H1 (cell line): ENCODE measurements at regions not wholly inside any gene's neighbourhood (a gene's known extent, or its start where the extent isn't known, plus 50 kb on each side); places are given as distances from the start of the nearest gene placed in this dataset.

Source experiments
- CTCF ChIA-PET: fragments of 300-600 bp; sonication (Branson Sonifier 250); formaldehyde crosslinking; loops from one replicate; lab custom pipeline; 2021; ENCODE audit not compliant: partially characterized antibody; lab: Charles Lee
- POLR2A ChIA-PET: fragments of 300-600 bp; sonication (Branson Sonifier 250); formaldehyde crosslinking; loops from one replicate; lab custom pipeline; 2021; ENCODE audit warnings: inconsistent platforms; ENCODE audit not compliant: partially characterized antibody; lab: Charles Lee
- DNase-seq, 2 experiments: peaks; one replicate each; pipeline versions ENCODE4 v3.0.0 to v3.0.0-alpha.2; 2010 to 2022; ENCODE audit warnings: low spot score in 2 of 2, low read depth in 1 of 2, mixed read lengths in 1 of 2
- FAIRE-seq: peaks from 2 replicates; lab custom pipeline; 2011; peaks lifted over from hg19 to GRCh38; lab: Jason Lieb, UNC
- H2AFZ ChIP-seq: 2 replicates; pipeline ENCODE4 v1.8.1; 2012; ENCODE audit warnings: low read length, inconsistent platforms
- H2AK5ac ChIP-seq: 2 replicates; pipeline ENCODE4 v1.6.1; 2013; ENCODE audit warnings: low read depth, low read length
- H2BK120ac ChIP-seq: replicated peaks from 2 replicates; pipeline ENCODE3; 2013; ENCODE audit warnings: low read depth, low read length, inconsistent platforms
- H2BK12ac ChIP-seq: 2 replicates; pipeline ENCODE4 v1.6.1; 2013; ENCODE audit warnings: low read depth, low read length
- H2BK15ac ChIP-seq: 2 replicates; pipeline ENCODE4 v1.6.1; 2013; ENCODE audit warnings: low read length
- H2BK20ac ChIP-seq: 2 replicates; pipeline ENCODE4 v1.6.1; 2013; ENCODE audit warnings: low read length
- H2BK5ac ChIP-seq: 2 replicates; pipeline ENCODE4 v1.6.1; 2013; ENCODE audit warnings: low read depth, low read length
- H3K14ac ChIP-seq: 2 replicates; pipeline ENCODE4 v1.6.1; 2013; ENCODE audit warnings: inconsistent platforms; ENCODE audit not compliant: insufficient read length
- H3K18ac ChIP-seq: 2 replicates; pipeline ENCODE4 v1.6.1; 2013; ENCODE audit warnings: low read length; ENCODE audit errors: extremely low read depth
- H3K23ac ChIP-seq: 2 replicates; pipeline ENCODE4 v1.6.1; 2013; ENCODE audit warnings: inconsistent platforms; ENCODE audit not compliant: insufficient read length
- H3K23me2 ChIP-seq: 2 replicates; pipeline ENCODE4 v1.6.1; 2013; ENCODE audit warnings: low read depth, low read length
- H3K27ac ChIP-seq: 2 replicates; pipeline ENCODE4 v1.6.1; 2011; ENCODE audit warnings: low read depth, low read length, inconsistent platforms
- H3K27me3 ChIP-seq, 4 experiments: replicated peaks in 1 of 4; 1 replicate in 1 of 4; 2 replicates in 3 of 4; pipeline versions ENCODE4 v1.6.1 to v1.8.1; 2011 to 2013; ENCODE audit warnings: low read length in 3 of 4, mild to moderate bottlenecking in 3 of 4, inconsistent platforms in 2 of 4, mixed read lengths in 2 of 4, moderate library complexity in 1 of 4; ENCODE audit not compliant: control insufficient read depth in 3 of 4, insufficient read depth in 3 of 4; ENCODE audit errors: extremely low read depth in 1 of 4
- H3K36me3 ChIP-seq, 4 experiments: 2 replicates each; pipeline versions ENCODE4 v1.6.1 to v1.8.1; 2011 to 2013; ENCODE audit warnings: mild to moderate bottlenecking in 4 of 4, low read length in 3 of 4, moderate library complexity in 2 of 4, control low read depth in 1 of 4, inconsistent platforms in 1 of 4; ENCODE audit not compliant: insufficient read depth in 4 of 4, control insufficient read depth in 2 of 4
- H3K4ac ChIP-seq: replicated peaks from 2 replicates; pipeline ENCODE3; 2013; ENCODE audit warnings: low read length, low read depth, mixed read lengths, inconsistent platforms; ENCODE audit not compliant: insufficient read length
- H3K4me1 ChIP-seq, 4 experiments: replicated peaks in 1 of 4; 1 replicate in 1 of 4; 2 replicates in 3 of 4; pipeline versions ENCODE4 v1.6.1 to v1.8.1; 2011 to 2013; ENCODE audit warnings: low read length in 3 of 4, inconsistent platforms in 2 of 4, mixed read lengths in 1 of 4; ENCODE audit not compliant: insufficient read depth in 4 of 4, control insufficient read depth in 3 of 4
- H3K4me2 ChIP-seq, 2 experiments: 2 replicates each; pipeline versions ENCODE4 v1.6.1 to v1.8.1; 2011 to 2013; ENCODE audit warnings: low read depth in 2 of 2, low read length in 2 of 2, control low read depth in 1 of 2, inconsistent platforms in 1 of 2, mild to moderate bottlenecking in 1 of 2; ENCODE audit not compliant: insufficient read depth in 1 of 2
- H3K4me3 ChIP-seq, 4 experiments: fragments of 200-600, 300-600 bp in 1 of 4; sonication (generic), shearing (Covaris generic), sonication (Bioruptor Twin) in 1 of 4; 2 replicates each; pipeline versions ENCODE4 v1.5.1 to v1.8.1; 2011 to 2016; ENCODE audit warnings: low read length in 4 of 4, low read depth in 3 of 4, control low read depth in 2 of 4, inconsistent platforms in 2 of 4, mild to moderate bottlenecking in 2 of 4, mixed read lengths in 1 of 4, moderate library complexity in 1 of 4; ENCODE audit not compliant: insufficient read depth in 2 of 4; ENCODE audit errors: extremely low read depth in 1 of 4
- H3K56ac ChIP-seq: replicated peaks from 2 replicates; pipeline ENCODE3; 2013; ENCODE audit warnings: low read depth, mild to moderate bottlenecking, mixed read lengths, low read length, inconsistent platforms; ENCODE audit not compliant: insufficient read length
- H3K79me1 ChIP-seq: 2 replicates; pipeline ENCODE4 v1.6.1; 2013; ENCODE audit warnings: low read depth, low read length, control low read depth
- H3K79me2 ChIP-seq, 2 experiments: 2 replicates each; pipeline versions ENCODE4 v1.6.1 to v1.8.1; 2012 to 2013; ENCODE audit warnings: low read length in 2 of 2, mild to moderate bottlenecking in 2 of 2, inconsistent platforms in 1 of 2; ENCODE audit not compliant: insufficient read depth in 2 of 2, control insufficient read depth in 1 of 2
- H3K9ac ChIP-seq, 4 experiments: replicated peaks in 1 of 4; 1 replicate in 1 of 4; 2 replicates in 3 of 4; pipeline versions ENCODE4 v1.6.1 to v1.8.1; 2011 to 2013; ENCODE audit warnings: low read depth in 3 of 4, low read length in 3 of 4, control low read depth in 2 of 4, mild to moderate bottlenecking in 2 of 4, moderate library complexity in 2 of 4, inconsistent platforms in 1 of 4; ENCODE audit errors: extremely low read depth in 1 of 4
- H3K9me3 ChIP-seq, 2 experiments: 2 replicates each; pipeline versions ENCODE4 v1.6.1 to v1.8.1; 2012 to 2013; ENCODE audit warnings: mild to moderate bottlenecking in 2 of 2, moderate library complexity in 2 of 2, control low read depth in 1 of 2, inconsistent platforms in 1 of 2, low read depth in 1 of 2, low read length in 1 of 2, mixed read lengths in 1 of 2; ENCODE audit not compliant: insufficient read depth in 2 of 2
- H4K20me1 ChIP-seq, 2 experiments: replicated peaks in 1 of 2; 2 replicates each; pipeline versions ENCODE3 to v1.8.1; 2011 to 2013; ENCODE audit warnings: inconsistent platforms in 2 of 2, low read length in 2 of 2, mild to moderate bottlenecking in 1 of 2; ENCODE audit not compliant: insufficient read depth in 2 of 2, control insufficient read depth in 1 of 2
- H4K5ac ChIP-seq: 2 replicates; pipeline ENCODE4 v1.6.1; 2013; ENCODE audit warnings: low read length, low read depth, mixed read lengths, inconsistent platforms; ENCODE audit not compliant: insufficient read length
- H4K8ac ChIP-seq: 2 replicates; pipeline ENCODE4 v1.8.0; 2013; ENCODE audit warnings: mild to moderate bottlenecking, moderate library complexity, low read length, inconsistent platforms; ENCODE audit not compliant: insufficient read depth; ENCODE audit errors: extremely low read depth
- H4K91ac ChIP-seq: replicated peaks from 2 replicates; pipeline ENCODE3; 2013; ENCODE audit warnings: low read length, mixed read lengths, inconsistent platforms; ENCODE audit not compliant: insufficient read length
- BACH1 ChIP-seq: IDR thresholded peaks from 2 replicates; pipeline ENCODE4 v1.6.1; 2012; ENCODE audit warnings: low read length, improper control_type of control experiment
- CBX8 ChIP-seq: fragments of 300-800, 300-1000 bp; sonication (generic); IDR thresholded peaks from 2 replicates; pipeline ENCODE4 v1.7.1; 2016; ENCODE audit warnings: low read depth, low read length, borderline replicate concordance
- WGBS, 2 experiments: shearing (Covaris generic) in 1 of 2; methylation state at CpG; one replicate each; pipeline versions ENCODE4 v1.1.6 to v1.1.7; 2013 to 2015; ENCODE audit warnings: low lambda C conversion rate in 2 of 2, mixed read lengths in 2 of 2, inconsistent platforms in 1 of 2, low coverage in 1 of 2, missing lambda C conversion rate in 1 of 2; ENCODE audit not compliant: insufficient replicate concordance in 2 of 2, insufficient coverage in 1 of 2, insufficient read length in 1 of 2; ENCODE audit errors: extremely low coverage in 1 of 2, missing lambda C conversion rate in 1 of 2; 5-methylcytosine and 5-hydroxymethylcytosine counted together
- TF ChIP-seq, protein P1 (sequence below): IDR thresholded peaks from 2 replicates; pipeline ENCODE4 v1.6.1; 2011; ENCODE audit warnings: low read depth, mild to moderate bottlenecking, low read length; ENCODE audit not compliant: insufficient read depth

DNA sequence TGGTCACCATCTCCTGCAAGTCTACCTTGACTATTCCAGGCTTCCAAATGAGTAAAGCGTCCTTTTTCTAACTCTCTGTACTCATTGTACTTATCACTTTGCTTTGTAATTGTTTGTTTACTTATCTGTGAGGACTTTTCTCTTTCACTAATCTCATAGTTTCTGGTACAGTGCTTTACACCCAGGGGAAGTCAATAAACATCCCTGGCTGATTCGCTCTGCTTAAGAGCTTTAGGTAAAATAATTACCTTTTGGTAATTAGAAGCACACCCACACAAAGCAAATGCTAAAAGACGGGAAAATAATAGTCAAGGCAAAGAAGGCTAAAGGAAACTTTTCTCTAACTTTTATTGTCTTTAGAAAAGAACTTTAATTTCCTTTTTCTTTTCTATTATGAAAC, 466.9 kb upstream of the ROBO1 start:
- no peak for DNase-seq
- H3K18ac ChIP-seq: no peak overlapping the region
- H4K20me1 ChIP-seq: no peaks in the 10 kb centered on the region
- H3K79me1 ChIP-seq: no peaks in the 10 kb centered on the region
- no peaks in the 10 kb centered on the region for H3K23me2 ChIP-seq
- no peak overlapping the region for H3K23ac ChIP-seq
- FAIRE-seq: no peak
- no peak overlapping the region for H3K4me3 ChIP-seq
- H2AK5ac ChIP-seq: no peak overlapping the region
- no peak for TF ChIP-seq BACH1
- TF ChIP-seq, protein P1, sequence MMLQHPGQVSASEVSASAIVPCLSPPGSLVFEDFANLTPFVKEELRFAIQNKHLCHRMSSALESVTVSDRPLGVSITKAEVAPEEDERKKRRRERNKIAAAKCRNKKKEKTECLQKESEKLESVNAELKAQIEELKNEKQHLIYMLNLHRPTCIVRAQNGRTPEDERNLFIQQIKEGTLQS: no peak
- TF ChIP-seq CBX8: no peak
- TF ChIP-seq, all 59 proteins: peak for 0
- Histone ChIP-seq H2BK5ac (no peak overlapping the region), H3K27ac (no peak overlapping the region), H3K56ac (no peak overlapping the region), H3K79me2 (no peaks in the 10 kb centered on the region), H2BK12ac (no peak overlapping the region), H4K8ac (no peak overlapping the region), H3K9me3 (no peaks in the 10 kb centered on the region), H3K4me2 (no peak overlapping the region), H2BK15ac (no peak overlapping the region), H3K14ac (no peak overlapping the region), H3K4me1 (peaks cover 0 to 6% (median under 1%) of the 10 kb centered on the region in 4 experiments; a peak in 3 of 7 replicates), H2BK120ac (no peak overlapping the region), H2AFZ (peak overlapping the region; percentile 13; the same call in 1 of the 2 replicates), H3K36me3 (no peaks in the 10 kb centered on the region), H3K27me3 (no peaks in the 10 kb centered on the region), H4K91ac (no peak overlapping the region), H4K5ac (no peak overlapping the region), H3K4ac (no peak overlapping the region), H3K9ac (no peak overlapping the region), H2BK20ac (no peak overlapping the region)
- ChIA-PET POLR2A (no interaction called here), CTCF (interaction anchor here (0.5 kb wide), 1 partner anchor 456 kb away, joined by 3 read pairs; no protein-coding TSS in a partner anchor)
- WGBS, 2 experiments: 88% methylated on average over 3 of the region's 3 CpGs; no CpG with 5 or more reads in 1 of the 2 experiments
